HepG2 (cell line): ENCODE measurements at regions not wholly inside any gene's neighbourhood (a gene's known extent, or its start where the extent isn't known, plus 50 kb on each side); places are given as distances from the start of the nearest gene placed in this dataset.

Experiments used
- ATAC-seq: fragments of 200-7000 bp; cut with Tn5 transposase; 3 replicates; pipeline ENCODE4 v1.9.1; 2020; ENCODE audit warnings: mild to moderate bottlenecking, moderate library complexity
- BruUV-seq: library from RNA; stranded (reverse); fragments of 400-500 nt; replicated peaks from 2 replicates; lab custom pipeline; 2021; lab: Mats Ljungman, UMichigan
- CTCF ChIA-PET: fragments of 300-600 bp; formaldehyde crosslinking; extraction: SDS; loops from one replicate; lab custom pipeline; 2021; ENCODE audit warnings: low total read pairs, inconsistent platforms, low intra/inter-chr PET ratio; lab: Yijun Ruan, JAX
- POLR2A ChIA-PET: fragments of 350-600 bp; sonication (Branson Sonifier 250); formaldehyde crosslinking; loops from one replicate; lab custom pipeline; 2020; ENCODE audit warnings: antibody characterized with exemption, inconsistent platforms; lab: Yijun Ruan, JAX
- DNase-seq: peaks from one replicate; pipeline ENCODE4 v3.0.0-alpha.2; 2015; ENCODE audit warnings: low spot score
- FAIRE-seq: peaks from 3 replicates; lab custom pipeline; 2011; peaks lifted over from hg19 to GRCh38; lab: Jason Lieb, UNC
- H2AFZ ChIP-seq: one replicate; pipeline ENCODE4 v1.6.1; 2011; ENCODE audit warnings: low read length, inconsistent platforms
- H3K27ac ChIP-seq: fragments of 300-600 bp; 3 replicates; pipeline ENCODE4 v1.8.0; 2011; ENCODE audit warnings: mixed run types, mild to moderate bottlenecking, mixed read lengths, low read length, inconsistent platforms; ENCODE audit not compliant: insufficient read depth; ENCODE audit errors: extremely low read length
- H3K27me3 ChIP-seq, 2 experiments: fragments of 200-600 bp in 1 of 2; 2 replicates in 1 of 2; 3 replicates in 1 of 2; pipeline versions ENCODE4 v1.6.0 to v1.8.0; 2011; ENCODE audit warnings: low read length in 2 of 2, mild to moderate bottlenecking in 2 of 2, moderate library complexity in 2 of 2, inconsistent platforms in 1 of 2; ENCODE audit not compliant: insufficient read depth in 2 of 2, control insufficient read depth in 1 of 2
- H3K36me3 ChIP-seq, 2 experiments: fragments of 200-600 bp in 1 of 2; replicated peaks in 1 of 2; 2 replicates in 1 of 2; 3 replicates in 1 of 2; pipeline versions ENCODE4 v1.5.1 to v1.8.0; 2011; ENCODE audit warnings: low read length in 2 of 2, inconsistent platforms in 1 of 2; ENCODE audit not compliant: insufficient read depth in 2 of 2, control insufficient read depth in 1 of 2
- H3K4me1 ChIP-seq: 2 replicates; pipeline ENCODE4 v1.5.1; 2012; ENCODE audit warnings: low read length, inconsistent platforms; ENCODE audit not compliant: insufficient read depth
- H3K4me2 ChIP-seq: 2 replicates; pipeline ENCODE4 v1.6.0; 2011; ENCODE audit warnings: low read depth, low read length, inconsistent platforms
- H3K4me3 ChIP-seq, 3 experiments: fragments of 200-600 bp in 1 of 3; sonication (generic), shearing (Covaris generic) in 1 of 3; replicated peaks in 1 of 3; 2 replicates each; pipeline ENCODE4 v1.5.1; 2011 to 2016; ENCODE audit warnings: low read length in 3 of 3, inconsistent platforms in 2 of 3, low read depth in 2 of 3, mild to moderate bottlenecking in 2 of 3, control low read depth in 1 of 3, mixed read lengths in 1 of 3; ENCODE audit not compliant: insufficient read depth in 1 of 3
- H3K79me2 ChIP-seq: one replicate; pipeline ENCODE4 v1.6.1; 2011; ENCODE audit warnings: low read length, inconsistent platforms; ENCODE audit not compliant: insufficient read depth
- H3K9ac ChIP-seq: 2 replicates; pipeline ENCODE4 v1.6.0; 2011; ENCODE audit warnings: mild to moderate bottlenecking, low read depth, low read length, inconsistent platforms; ENCODE audit not compliant: insufficient read depth
- H3K9me3 ChIP-seq: 2 replicates; pipeline ENCODE4 v1.5.1; 2012; ENCODE audit warnings: mild to moderate bottlenecking, low read length
- H4K20me1 ChIP-seq: 2 replicates; pipeline ENCODE4 v1.6.0; 2011; ENCODE audit warnings: inconsistent platforms, mild to moderate bottlenecking, low read length, moderate library complexity; ENCODE audit not compliant: insufficient read depth
- BHLHE40 ChIP-seq: IDR thresholded peaks from 2 replicates; pipeline ENCODE4 v1.6.1; 2011; ENCODE audit warnings: low read length, improper control_type of control experiment
- CBX5 ChIP-seq: sonication (generic); formaldehyde crosslinking; IDR thresholded peaks from 2 replicates; pipeline ENCODE4 v1.4.0; 2020; ENCODE audit warnings: missing genetic modification reagents, borderline replicate concordance
- KAT7 ChIP-seq: IDR thresholded peaks from 2 replicates; pipeline ENCODE4 v1.6.1; 2018; ENCODE audit warnings: borderline replicate concordance, missing compliant biosample characterization
- KDM3A ChIP-seq: IDR thresholded peaks from 2 replicates; pipeline ENCODE4 v1.6.1; 2018; ENCODE audit warnings: low read depth, missing compliant biosample characterization
- PITX1 ChIP-seq: sonication (generic); formaldehyde crosslinking; IDR thresholded peaks from 2 replicates; pipeline ENCODE4 v1.5.1; 2020; ENCODE audit warnings: mild to moderate bottlenecking, missing genetic modification reagents
- RFX5 ChIP-seq: IDR thresholded peaks from 2 replicates; pipeline ENCODE4 v1.6.1; 2011; ENCODE audit warnings: low read depth, low read length, improper control_type of control experiment
- SYNCRIP ChIP-seq: fragments of 200-400 bp; formaldehyde crosslinking; IDR thresholded peaks from 2 replicates; pipeline ENCODE4 v1.6.1; 2018; ENCODE audit warnings: mild to moderate bottlenecking, low read depth, low read length; ENCODE audit not compliant: insufficient read depth
- WIZ ChIP-seq: sonication (generic); formaldehyde crosslinking; IDR thresholded peaks from 2 replicates; pipeline ENCODE4 v1.5.1; 2020; ENCODE audit warnings: mild to moderate bottlenecking, missing genetic modification reagents
- ZFP36L2 ChIP-seq: sonication (generic); formaldehyde crosslinking; IDR thresholded peaks from 2 replicates; pipeline ENCODE4 v1.4.0; 2020; ENCODE audit warnings: missing genetic modification reagents
- ZNF12 ChIP-seq: sonication (generic); formaldehyde crosslinking; IDR thresholded peaks from 2 replicates; pipeline ENCODE4 v1.5.0; 2020; ENCODE audit warnings: missing genetic modification reagents
- ZNF530 ChIP-seq: sonication (generic); formaldehyde crosslinking; IDR thresholded peaks from 2 replicates; pipeline ENCODE4 v1.5.0; 2020; ENCODE audit warnings: low read depth, mild to moderate bottlenecking, missing genetic modification reagents
- ZNF557 ChIP-seq: sonication (generic); formaldehyde crosslinking; IDR thresholded peaks from 2 replicates; pipeline ENCODE4 v1.4.0; 2020; ENCODE audit warnings: missing genetic modification reagents
- ZNF562 ChIP-seq: sonication (generic); formaldehyde crosslinking; IDR thresholded peaks from 2 replicates; pipeline ENCODE4 v1.8.0; 2022; ENCODE audit warnings: missing genetic modification reagents, borderline replicate concordance
- ZNF672 ChIP-seq: sonication (generic); formaldehyde crosslinking; IDR thresholded peaks from 2 replicates; pipeline ENCODE4 v1.8.1; 2022; ENCODE audit warnings: missing genetic modification reagents
- WGBS: methylation state at CpG from one replicate; pipeline ENCODE4 v1.1.6; 2017; ENCODE audit warnings: low lambda C conversion rate; 5-methylcytosine and 5-hydroxymethylcytosine counted together
- in situ Hi-C: cut with HindIII; loops from 2 replicates; pipeline ENCODE4 v1.10.0; 2017; ENCODE audit warnings: low pct_unique_long_range_greater_than_20kb; ENCODE audit not compliant: extremely low pct_ligation_motif_present
- intact Hi-C: fragments of 100-400 bp; cut with micrococcal nuclease; formaldehyde crosslinking; loops from one replicate; pipeline ENCODE4 v1.10.0; 2022; ENCODE audit not compliant: unreplicated experiment
- TF ChIP-seq, protein P1 (sequence below): fragments of 450-650 bp; IDR thresholded peaks from 2 replicates; pipeline ENCODE4 v1.6.1; 2017
- TF ChIP-seq, protein P2 (sequence below): sonication (generic); formaldehyde crosslinking; IDR thresholded peaks from 2 replicates; pipeline ENCODE4 v1.4.0; 2020; ENCODE audit warnings: missing genetic modification reagents

DNA sequence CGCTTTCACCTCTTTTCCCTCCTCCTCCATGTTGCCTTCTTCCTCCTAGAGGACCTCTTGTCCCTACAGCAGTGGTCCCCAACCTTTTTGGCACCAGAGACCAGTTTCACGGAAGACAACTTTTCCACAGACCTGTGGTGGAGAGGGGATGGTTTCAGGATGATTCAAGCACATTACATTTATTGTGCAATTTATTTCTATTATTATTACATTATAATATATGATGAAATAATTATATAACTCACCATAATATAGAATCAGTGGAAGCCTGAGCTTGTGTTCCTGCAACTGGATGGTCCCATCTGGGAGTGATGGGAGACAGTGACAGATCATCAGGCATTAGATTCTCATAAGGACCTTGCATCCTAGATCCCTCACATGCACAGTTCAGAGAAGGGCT lies 152.2 kb upstream of the NCKAP5 start:
- no peak for ATAC-seq

More for the DNA sequence above, 152.2 kb upstream of the NCKAP5 start:
- POLR2A ChIA-PET: no interaction called here
- no peak for DNase-seq
- no peak for FAIRE-seq
- Histone ChIP-seq H4K20me1 (no peaks in the 10 kb centered on the region), H3K4me2 (no peak overlapping the region), H3K9ac (no peak overlapping the region)
- in situ Hi-C loops: no loop called here
- TF ChIP-seq, protein P1, sequence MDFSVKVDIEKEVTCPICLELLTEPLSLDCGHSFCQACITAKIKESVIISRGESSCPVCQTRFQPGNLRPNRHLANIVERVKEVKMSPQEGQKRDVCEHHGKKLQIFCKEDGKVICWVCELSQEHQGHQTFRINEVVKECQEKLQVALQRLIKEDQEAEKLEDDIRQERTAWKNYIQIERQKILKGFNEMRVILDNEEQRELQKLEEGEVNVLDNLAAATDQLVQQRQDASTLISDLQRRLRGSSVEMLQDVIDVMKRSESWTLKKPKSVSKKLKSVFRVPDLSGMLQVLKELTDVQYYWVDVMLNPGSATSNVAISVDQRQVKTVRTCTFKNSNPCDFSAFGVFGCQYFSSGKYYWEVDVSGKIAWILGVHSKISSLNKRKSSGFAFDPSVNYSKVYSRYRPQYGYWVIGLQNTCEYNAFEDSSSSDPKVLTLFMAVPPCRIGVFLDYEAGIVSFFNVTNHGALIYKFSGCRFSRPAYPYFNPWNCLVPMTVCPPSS: no peak
- TF ChIP-seq RFX5 (no peak), WIZ (CRISPR knock-in tag) (no peak), ZFP36L2 (CRISPR knock-in tag) (no peak), CBX5 (CRISPR knock-in tag) (no peak), SYNCRIP (no peak), ZNF530 (CRISPR knock-in tag) (no peak), ZNF557 (CRISPR knock-in tag) (no peak), ZNF672 (CRISPR knock-in tag) (no peak), PITX1 (CRISPR knock-in tag) (no peak), KAT7 (no peak), ZNF562 (CRISPR knock-in tag) (no peak), BHLHE40 (no peak), ZNF12 (CRISPR knock-in tag) (no peak), KDM3A (CRISPR knock-in tag) (no peak)
- TF ChIP-seq, protein P2, sequence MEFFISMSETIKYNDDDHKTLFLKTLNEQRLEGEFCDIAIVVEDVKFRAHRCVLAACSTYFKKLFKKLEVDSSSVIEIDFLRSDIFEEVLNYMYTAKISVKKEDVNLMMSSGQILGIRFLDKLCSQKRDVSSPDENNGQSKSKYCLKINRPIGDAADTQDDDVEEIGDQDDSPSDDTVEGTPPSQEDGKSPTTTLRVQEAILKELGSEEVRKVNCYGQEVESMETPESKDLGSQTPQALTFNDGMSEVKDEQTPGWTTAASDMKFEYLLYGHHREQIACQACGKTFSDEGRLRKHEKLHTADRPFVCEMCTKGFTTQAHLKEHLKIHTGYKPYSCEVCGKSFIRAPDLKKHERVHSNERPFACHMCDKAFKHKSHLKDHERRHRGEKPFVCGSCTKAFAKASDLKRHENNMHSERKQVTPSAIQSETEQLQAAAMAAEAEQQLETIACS (CRISPR knock-in tag): no peak
- TF ChIP-seq, all 625 proteins: peak for 0
- Histone ChIP-seq H3K27me3 (no peaks in the 10 kb centered on the region), H3K9me3 (no peaks in the 10 kb centered on the region), H3K4me3 (no peak overlapping the region), H3K27ac (no peak overlapping the region), H2AFZ (no peak overlapping the region), H3K4me1 (no peaks in the 10 kb centered on the region), H3K36me3 (no peaks in the 10 kb centered on the region), H3K79me2 (no peaks in the 10 kb centered on the region)
- intact Hi-C loops: no loop called here
- CTCF ChIA-PET: no interaction called here
- 7% methylated on average over 2 of the region's 2 CpGs for WGBS
- BruUV-seq: no TSS peak
